Muscle of leg (tissue), 3 donors: ENCODE measurements at regions not wholly inside any gene's neighbourhood (a gene's known extent, or its start where the extent isn't known, plus 50 kb on each side); places are given as distances from the start of the nearest gene placed in this dataset.

Experiments used
- DNase-seq: peaks from one replicate; pipeline ENCODE4 v3.0.0; 2013
- H3K27ac ChIP-seq: one replicate; pipeline ENCODE4 v1.5.1; 2013; ENCODE audit warnings: mild to moderate bottlenecking, low read length, control low read depth
- H3K27me3 ChIP-seq: one replicate; pipeline ENCODE4 v1.6.1; 2013; ENCODE audit warnings: low read length; ENCODE audit not compliant: control insufficient read depth, insufficient read depth
- H3K36me3 ChIP-seq: one replicate; pipeline ENCODE4 v1.6.1; 2013; ENCODE audit warnings: low read length; ENCODE audit not compliant: control insufficient read depth, insufficient read depth
- H3K4me1 ChIP-seq: one replicate; pipeline ENCODE4 v1.6.1; 2013; ENCODE audit warnings: low read length; ENCODE audit not compliant: control insufficient read depth, insufficient read depth
- H3K4me3 ChIP-seq: one replicate; pipeline ENCODE4 v1.5.1; 2013; ENCODE audit warnings: low read length, control low read depth
- H3K9me3 ChIP-seq: replicated peaks from 2 replicates; pipeline ENCODE4 v1.6.1; 2013; ENCODE audit warnings: low read depth, low read length; ENCODE audit not compliant: control insufficient read depth
- WGBS: methylation state at CpG from one replicate; pipeline ENCODE4 v1.1.5; 2013; ENCODE audit warnings: missing lambda C conversion rate; ENCODE audit not compliant: insufficient coverage; 5-methylcytosine and 5-hydroxymethylcytosine counted together

DNA sequence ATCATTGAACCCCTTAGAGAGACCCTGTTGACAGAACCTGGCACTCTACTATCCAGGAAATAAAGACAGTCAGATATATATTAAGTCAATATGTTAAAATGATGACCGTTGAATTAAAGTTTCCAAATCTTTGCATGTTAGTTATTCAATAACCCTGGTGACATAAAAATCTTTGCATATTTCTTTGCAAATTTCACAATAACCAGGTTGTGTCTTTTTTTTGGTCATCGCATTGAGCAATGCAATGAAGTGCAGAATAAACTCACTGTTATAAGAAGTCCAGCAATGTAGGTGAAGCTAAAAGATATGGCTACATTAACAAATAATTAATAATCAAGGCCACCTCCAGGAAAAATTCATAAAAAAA, 596.9 kb downstream of the NYAP2 start:
- Histone ChIP-seq H3K9me3 (no peaks in the 10 kb centered on the region), H3K4me1 (no peaks in the 10 kb centered on the region), H3K27ac (no peak overlapping the region), H3K27me3 (no peaks in the 10 kb centered on the region), H3K4me3 (no peak overlapping the region), H3K36me3 (no peaks in the 10 kb centered on the region)
- DNase-seq = no peak
- no CpG with 5 or more reads among the region's 2 CpGs for WGBS

DNA sequence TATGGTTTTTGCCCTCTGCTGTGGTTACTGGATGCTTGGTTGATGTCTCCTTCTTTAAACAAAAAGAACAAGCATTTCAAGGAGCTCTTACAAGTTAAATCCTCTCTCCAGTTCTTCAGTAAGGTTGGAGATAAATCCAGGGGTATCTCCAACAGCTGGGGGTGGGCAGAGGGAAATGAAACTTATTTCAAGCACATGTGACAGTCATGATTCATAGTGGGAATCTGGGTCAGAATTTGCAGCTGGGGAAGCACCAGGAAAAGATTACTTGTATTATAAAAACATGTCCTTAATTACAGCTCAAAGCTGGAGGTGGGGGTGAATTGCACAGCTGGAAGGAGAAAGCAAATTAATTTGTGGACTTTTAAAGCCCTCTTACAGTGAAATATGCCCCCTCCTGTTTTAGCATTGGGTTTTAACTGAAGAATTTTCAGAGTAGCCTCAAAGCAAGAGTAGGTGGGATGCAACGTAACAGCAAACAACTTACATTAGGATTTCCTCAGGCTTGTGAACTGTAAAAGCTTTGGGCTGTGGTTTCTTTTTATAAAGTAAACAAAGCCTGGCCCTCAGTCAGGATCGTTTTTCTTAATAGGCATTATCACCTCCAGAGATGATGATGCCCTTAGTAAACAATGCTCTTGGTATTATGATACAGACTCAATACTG, 596.4 kb downstream of the NYAP2 start:
- Histone ChIP-seq H3K9me3 (no peaks in the 10 kb centered on the region), H3K4me1 (no peaks in the 10 kb centered on the region), H3K4me3 (no peak overlapping the region), H3K36me3 (no peaks in the 10 kb centered on the region), H3K27me3 (no peaks in the 10 kb centered on the region), H3K27ac (no peak overlapping the region)
- DNase-seq = peak; percentile 32
- WGBS = no CpG with 5 or more reads among the region's 2 CpGs

DNA sequence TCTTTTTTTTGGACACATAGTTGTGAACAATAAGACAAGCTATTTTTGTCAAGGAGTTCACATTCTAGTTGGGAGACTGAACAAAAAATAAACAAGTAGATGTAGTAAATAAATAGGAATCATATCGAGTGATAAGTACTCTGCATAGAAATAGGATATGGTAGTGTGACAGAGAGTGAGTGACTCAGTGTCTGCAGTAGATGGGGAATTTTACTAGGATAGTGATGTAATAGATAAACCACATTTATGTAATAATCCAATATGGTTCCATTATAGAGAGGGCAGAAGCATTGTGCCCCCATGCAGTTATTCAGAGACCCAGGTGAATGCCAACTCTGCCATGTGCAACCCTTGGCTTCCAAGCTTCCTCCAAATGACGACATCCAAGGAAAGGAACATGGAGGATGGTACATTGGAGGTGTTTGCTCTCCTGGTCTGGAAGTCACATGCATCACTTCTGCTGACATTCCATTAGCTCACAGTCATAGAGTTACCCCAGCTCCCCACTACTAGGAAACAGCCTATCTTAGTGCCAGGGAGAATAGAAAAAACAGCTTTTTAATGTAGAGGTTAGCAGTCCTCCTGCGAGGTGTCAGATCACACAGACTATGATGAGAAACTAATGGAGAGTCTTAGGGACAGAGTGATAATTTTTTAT, 595.4 kb downstream of the NYAP2 start:
- Histone ChIP-seq H3K36me3 (no peaks in the 10 kb centered on the region), H3K4me3 (no peak overlapping the region), H3K27me3 (no peaks in the 10 kb centered on the region), H3K4me1 (no peaks in the 10 kb centered on the region), H3K9me3 (no peaks in the 10 kb centered on the region), H3K27ac (no peak overlapping the region)
- no peak for DNase-seq
- no CpG with 5 or more reads among the region's 3 CpGs for WGBS

DNA sequence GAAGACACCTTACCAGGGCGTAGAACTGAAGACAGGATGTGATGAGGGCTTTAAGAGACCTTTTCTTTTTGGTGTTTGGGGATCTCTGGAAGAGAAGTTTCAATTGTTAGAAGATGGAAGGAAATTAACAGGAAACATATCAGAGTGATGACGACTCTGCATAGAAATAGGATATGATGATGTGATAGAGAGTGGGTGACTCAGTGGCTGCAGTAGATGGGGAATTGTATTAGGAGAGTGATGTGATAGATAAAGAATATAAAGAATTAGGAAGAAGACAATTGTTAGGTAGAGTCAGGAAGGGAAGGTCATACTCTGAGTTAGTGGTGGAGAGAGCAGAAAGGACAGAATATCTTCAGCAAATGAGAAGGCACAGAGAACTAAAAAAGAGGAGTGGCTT, 593.9 kb downstream of the NYAP2 start:
- 74% methylated on average over 2 of the region's 2 CpGs for WGBS
- Histone ChIP-seq H3K9me3 (no peaks in the 10 kb centered on the region), H3K4me1 (no peaks in the 10 kb centered on the region), H3K36me3 (no peaks in the 10 kb centered on the region), H3K4me3 (no peak overlapping the region), H3K27me3 (no peaks in the 10 kb centered on the region), H3K27ac (no peak overlapping the region)
- no peak for DNase-seq

DNA sequence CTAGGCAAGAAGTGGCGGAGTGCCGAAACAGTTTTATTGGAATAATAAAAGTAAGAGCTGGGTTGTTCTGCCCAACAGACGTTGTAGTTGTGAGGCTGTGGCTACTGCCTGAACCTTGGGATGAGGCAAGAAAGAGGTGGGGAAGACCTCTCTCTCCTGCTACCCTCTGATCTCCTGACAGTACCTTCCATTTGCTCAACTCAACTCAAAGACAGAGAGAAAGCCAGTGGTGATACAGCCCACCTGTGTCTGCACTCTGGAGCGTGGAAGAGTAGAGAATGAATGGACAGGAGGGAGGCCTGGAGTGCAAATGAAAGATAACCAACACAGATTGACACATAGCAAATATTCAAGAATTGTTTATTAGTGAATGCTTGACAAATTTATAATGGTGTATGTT, 590.3 kb downstream of the NYAP2 start:
- DNase-seq = no peak

DNA sequence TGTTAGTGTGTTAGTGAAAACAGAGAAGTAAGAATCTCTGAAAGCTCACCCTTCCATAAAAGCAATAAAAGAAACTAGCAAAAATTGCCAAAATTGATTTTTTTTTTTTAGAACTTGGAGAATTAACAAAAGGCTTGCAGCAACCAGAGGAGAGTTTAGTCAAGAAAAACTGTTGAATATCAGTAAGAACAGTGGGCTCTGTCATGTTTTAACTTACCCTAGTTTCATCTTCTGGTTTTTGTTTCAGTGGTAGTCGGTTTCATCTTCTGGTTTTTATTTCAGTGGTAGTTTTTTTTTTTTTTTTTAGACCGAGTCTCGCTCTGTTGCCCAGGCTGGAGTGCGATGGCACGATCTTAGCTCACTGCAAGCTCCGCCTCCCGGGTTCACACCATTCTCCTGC, 580.9 kb downstream of the NYAP2 start:
- DNase-seq = no peak

More for the DNA sequence above, 590.3 kb downstream of the NYAP2 start:
- no peaks in the 10 kb centered on the region for H3K9me3 ChIP-seq
- H3K27ac ChIP-seq = no peak overlapping the region
- H3K36me3 ChIP-seq = no peaks in the 10 kb centered on the region
- H3K27me3 ChIP-seq = no peaks in the 10 kb centered on the region
- WGBS = 100% methylated on average over 2 of the region's 4 CpGs
- no peak overlapping the region for H3K4me3 ChIP-seq
- no peaks in the 10 kb centered on the region for H3K4me1 ChIP-seq

DNA sequence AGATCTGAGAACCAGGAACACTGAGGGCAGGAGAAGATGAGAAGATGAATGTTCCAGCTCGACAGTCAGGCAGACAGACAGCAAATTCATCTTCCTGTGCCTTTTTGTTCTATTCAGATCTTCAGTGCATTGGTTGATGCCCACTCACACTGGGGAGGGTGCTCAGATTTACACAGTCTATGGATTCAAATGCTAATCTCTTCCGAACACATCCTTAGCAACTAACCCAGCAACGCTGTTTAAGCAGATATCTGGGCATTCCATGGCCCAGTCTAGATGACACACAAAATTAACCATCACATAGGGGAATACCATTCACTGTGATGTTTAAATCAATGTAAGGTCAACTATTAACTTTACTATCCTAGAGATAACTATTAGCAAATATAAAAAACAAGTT, 571.9 kb downstream of the NYAP2 start:
- 78% methylated on average over 1 of the region's 3 CpGs for WGBS

More for the DNA sequence above, 580.9 kb downstream of the NYAP2 start:
- Histone ChIP-seq H3K27me3 (no peaks in the 10 kb centered on the region), H3K4me3 (no peak overlapping the region), H3K9me3 (no peaks in the 10 kb centered on the region), H3K27ac (no peak overlapping the region), H3K36me3 (no peaks in the 10 kb centered on the region), H3K4me1 (no peaks in the 10 kb centered on the region)
- no CpG with 5 or more reads among the region's 7 CpGs for WGBS

DNA sequence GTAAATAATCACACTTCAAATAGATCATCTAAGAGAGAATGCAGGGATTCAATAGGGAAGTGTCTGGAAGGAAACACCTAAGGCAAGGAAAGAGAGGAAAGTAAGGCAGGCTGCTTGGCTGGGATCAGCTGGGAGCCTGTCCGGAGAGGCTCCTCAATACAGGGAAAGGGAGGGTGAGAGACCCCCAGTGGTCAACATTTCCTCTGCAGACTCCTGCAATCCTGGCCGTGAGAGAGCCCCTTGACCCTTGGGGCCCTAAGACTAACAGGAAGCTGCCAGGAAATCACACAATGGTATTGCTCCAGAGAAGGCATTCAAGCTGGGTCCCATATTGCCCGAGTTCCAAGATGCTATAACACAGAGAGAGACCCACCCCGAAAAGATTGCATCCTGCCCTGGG, 549.4 kb downstream of the NYAP2 start:
- Histone ChIP-seq H3K4me3 (no peak overlapping the region), H3K4me1 (no peaks in the 10 kb centered on the region), H3K9me3 (peaks cover 11% of the 10 kb centered on the region), H3K27ac (no peak overlapping the region), H3K27me3 (no peaks in the 10 kb centered on the region), H3K36me3 (no peaks in the 10 kb centered on the region)
- DNase-seq = no peak
- WGBS = 44% methylated on average over 4 of the region's 4 CpGs

More for the DNA sequence above, 571.9 kb downstream of the NYAP2 start:
- Histone ChIP-seq H3K4me3 (no peak overlapping the region), H3K4me1 (no peaks in the 10 kb centered on the region), H3K9me3 (no peaks in the 10 kb centered on the region), H3K36me3 (no peaks in the 10 kb centered on the region), H3K27ac (no peak overlapping the region), H3K27me3 (no peaks in the 10 kb centered on the region)
- no peak for DNase-seq

DNA sequence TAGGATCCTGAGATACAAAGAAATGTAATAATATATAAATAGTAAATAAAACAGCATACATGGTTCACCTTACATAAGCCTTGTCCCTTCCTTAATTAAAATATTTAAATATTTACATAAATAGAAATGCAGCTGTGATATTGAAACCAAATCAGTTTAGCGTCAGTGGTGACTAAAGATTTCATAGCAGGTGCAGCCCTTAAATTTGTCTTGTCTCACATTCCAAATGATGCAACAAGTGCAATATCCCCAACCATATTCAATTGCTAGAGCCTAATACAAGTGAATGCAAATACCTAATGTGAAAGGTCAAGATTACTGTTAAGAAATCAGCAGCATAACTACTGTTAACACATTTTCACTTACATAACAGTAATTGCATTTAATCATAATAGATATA, 539.5 kb downstream of the NYAP2 start:
- WGBS = no CpG with 5 or more reads among the region's 1 CpG
- Histone ChIP-seq H3K36me3 (no peaks in the 10 kb centered on the region), H3K4me3 (no peak overlapping the region), H3K27me3 (no peaks in the 10 kb centered on the region), H3K4me1 (no peaks in the 10 kb centered on the region), H3K9me3 (no peaks in the 10 kb centered on the region), H3K27ac (no peak overlapping the region)
- peak; percentile 16 for DNase-seq

DNA sequence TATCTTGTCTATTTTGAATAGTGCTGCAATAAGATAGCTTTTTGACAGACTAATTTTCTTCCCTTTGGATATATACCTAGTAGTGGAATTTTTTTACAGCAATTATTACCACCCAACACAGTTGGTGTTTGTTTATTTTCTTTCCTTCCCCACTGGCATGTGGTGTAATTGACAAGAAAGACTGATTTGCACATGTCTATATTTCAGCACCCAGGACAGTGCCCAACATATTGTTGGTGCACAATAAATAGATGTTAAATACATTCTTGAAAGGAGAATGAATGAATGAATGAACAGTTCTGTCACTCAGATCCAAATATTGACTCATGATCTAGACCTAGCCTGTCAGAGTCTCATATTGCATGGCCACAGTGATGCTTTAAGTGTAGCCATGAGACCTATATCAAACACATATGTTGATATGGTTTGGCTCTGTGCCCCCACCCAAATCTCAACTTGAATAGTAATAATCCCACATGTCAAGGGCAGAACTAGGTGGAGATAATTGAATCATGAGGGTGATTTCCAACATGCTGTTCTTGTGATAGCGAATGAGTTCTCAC, 538.2 kb downstream of the NYAP2 start:
- H3K27me3 ChIP-seq = no peaks in the 10 kb centered on the region
- H3K9me3 ChIP-seq = no peaks in the 10 kb centered on the region
- no peaks in the 10 kb centered on the region for H3K36me3 ChIP-seq
- no peak overlapping the region for H3K4me3 ChIP-seq
- peak; percentile 26 for DNase-seq
- H3K4me1 ChIP-seq = no peaks in the 10 kb centered on the region
- no CpG with 5 or more reads among the region's 1 CpG for WGBS
- no peak overlapping the region for H3K27ac ChIP-seq
